HG02884 (cell line): ENCODE measurements at regions not wholly inside any gene's neighbourhood (a gene's known extent, or its start where the extent isn't known, plus 50 kb on each side); places are given as distances from the start of the nearest gene placed in this dataset.

Source experiments
- ATAC-seq: cut with Tn5 transposase; IDR thresholded peaks from one replicate; pipeline ENCODE4 v1.9.1; 2021; ENCODE audit warnings: mild to moderate bottlenecking, moderate library complexity; ENCODE audit not compliant: unreplicated experiment

DNA sequence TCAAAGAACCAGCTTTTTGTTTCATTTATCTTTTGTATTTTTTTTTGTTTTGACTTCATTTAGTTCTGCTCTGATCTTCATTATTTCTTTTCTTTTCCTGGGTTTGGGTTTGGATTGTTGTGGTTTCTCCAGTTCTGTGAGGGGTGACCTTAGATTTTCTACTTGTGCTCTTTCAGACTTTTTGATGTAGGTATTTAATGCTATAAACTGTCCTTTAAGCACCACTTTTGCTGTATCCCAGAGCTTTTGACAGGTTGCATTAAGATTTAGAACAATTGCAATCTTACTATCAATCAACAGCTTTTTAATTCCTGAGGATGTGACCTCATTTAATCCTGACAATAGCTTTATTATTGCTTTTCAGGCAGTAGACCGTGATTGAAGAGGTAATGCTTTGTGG is 94.3 kb downstream of the ZNF280B start:
- ATAC-seq: no peak

DNA sequence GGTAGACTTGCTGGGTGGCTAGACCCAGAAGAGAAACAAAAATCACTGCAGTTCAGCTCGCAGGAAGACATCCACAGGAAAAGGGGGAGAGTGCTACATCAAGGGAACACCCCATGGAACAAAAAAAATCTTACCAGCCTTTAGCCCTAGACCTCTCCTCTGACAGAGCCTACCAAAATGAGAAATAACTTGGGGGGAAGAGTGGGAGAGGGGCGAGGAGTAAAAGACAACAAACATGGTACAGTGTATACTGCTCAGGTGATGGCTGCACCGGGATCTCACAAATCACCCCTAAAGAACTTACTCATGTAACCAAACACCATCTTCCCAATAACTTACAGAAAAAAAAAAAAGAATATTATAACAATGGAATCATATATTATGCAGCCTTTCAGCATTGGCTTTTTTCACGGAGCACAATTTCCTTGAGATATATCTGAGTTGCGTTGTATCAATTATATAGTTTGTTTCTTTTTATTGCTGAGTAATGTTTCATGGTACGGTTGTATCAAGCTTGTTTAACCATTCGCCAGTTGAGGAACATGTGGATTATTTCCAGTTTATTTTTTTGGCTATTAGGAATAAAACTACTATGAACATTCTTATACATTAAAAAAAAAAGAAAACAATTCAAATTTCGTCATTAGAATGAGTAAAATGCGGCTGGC is 90.9 kb downstream of the ZNF280B start:
- ATAC-seq: no peak

DNA sequence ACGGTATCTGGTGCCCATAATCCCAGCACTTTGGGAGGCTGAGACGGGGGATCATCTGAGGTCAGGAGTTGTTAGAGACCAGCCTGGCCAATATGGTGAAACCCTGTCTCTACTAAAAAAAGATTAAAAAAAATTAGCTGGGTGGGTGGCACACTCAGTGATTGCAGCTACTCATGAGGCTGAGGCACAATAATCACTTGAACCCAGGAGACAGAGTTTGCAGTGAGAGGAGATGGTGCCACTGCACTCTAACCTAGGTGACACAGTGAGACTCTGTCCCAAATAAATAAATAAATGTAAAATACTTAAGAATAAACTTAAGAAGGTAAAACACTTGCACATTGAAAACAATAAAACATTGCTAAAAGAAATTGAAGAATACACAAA is 90.4 kb downstream of the ZNF280B start:
- no peak for ATAC-seq

DNA sequence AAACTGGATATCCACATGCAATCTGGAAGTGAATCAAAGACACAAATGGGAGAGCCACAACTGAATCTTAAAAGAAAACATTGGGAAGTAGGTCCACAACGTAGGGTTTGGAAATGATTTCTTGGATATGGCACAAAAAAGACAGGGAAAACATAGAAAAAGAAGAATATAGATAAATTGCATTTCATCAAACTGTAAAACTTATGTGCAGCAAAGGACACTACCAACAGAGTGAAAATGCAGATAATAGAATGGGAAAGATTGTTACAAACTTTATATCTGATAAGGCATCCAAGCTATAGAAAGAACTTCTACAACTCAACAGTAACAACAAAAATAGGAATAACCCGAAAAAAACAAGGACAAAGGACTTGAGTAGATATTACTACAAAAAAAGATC is 89.6 kb downstream of the ZNF280B start:
- ATAC-seq: no peak

DNA sequence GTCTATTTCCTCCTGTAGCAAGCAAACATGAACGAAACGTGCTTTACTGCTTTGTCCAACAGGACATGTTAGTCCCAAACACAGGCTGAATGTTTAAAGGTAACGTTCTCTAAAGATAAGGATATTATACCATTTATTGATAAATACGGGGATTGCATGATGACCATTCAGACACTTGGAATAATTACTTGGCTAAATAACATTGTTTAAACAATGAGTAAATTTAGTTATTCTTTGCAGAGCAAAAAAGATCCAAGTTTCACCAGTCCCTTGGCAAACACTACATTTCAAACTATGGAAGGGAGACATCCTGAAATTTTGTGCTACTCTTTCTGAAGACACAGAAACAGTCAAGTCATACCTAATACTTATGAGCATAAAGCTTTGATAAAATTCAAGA is 88.0 kb downstream of the ZNF280B start:
- ATAC-seq: no peak

DNA sequence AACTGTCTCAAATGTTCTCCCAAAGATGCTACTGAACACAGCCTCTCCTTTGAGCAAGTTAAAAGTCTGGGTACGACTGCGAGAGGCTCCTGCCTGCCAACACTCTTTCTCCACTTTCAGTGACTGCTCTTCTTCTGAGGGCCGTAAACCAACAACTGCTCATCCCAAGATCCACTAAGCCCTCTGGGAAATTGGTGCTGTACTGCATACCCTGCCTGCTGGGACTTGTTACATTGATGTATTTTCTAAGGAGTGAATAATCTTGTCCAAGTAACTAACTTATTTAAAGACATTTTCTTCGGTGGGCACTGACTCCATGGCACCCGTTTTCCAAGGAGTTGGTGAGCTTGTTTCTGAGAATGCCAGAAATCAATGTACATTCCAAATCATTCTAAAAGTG is 87.2 kb downstream of the ZNF280B start:
- ATAC-seq: no peak

DNA sequence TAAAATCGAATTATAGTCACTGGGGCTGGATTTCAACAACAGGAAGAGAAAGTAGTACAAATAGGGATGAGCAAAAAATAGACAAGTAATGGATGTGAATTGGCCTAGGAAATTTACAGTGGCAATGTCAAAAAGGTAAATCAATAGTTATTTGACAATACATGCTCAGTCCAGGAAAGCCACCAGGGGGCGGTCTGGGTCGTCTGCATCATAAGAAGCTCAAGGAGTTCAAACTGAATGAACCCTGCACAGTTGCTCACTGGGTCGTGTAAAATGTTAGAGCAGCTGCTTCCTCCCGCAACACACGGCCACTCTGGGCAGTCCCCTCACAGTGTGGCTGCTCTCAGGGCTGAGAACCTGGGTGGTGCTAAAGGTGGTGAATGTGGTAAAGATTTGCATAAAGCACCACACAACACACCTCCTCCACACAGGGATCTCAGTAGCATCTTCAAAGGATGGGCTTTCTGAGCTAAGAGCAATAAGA is 85.9 kb downstream of the ZNF280B start:
- ATAC-seq: peak; percentile 85

DNA sequence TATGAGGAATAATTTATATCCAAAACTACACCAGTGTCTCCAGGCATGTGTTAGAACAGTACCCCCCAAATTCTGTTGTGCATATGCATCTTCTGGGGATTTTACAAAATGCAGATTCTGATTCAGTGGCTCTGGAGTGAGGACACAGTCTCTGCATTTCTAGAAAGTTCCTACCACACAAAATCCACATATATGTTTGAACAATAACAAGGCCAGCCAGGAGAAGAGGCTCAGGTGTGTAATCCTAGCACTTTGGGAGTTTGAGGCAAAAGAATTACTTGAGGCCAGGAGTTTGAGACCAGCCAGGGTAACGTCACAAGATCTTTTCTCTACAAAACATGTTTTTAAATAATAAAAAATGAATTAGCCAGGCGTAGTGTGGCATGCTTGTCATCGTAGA is 84.9 kb downstream of the ZNF280B start:
- no peak for ATAC-seq

DNA sequence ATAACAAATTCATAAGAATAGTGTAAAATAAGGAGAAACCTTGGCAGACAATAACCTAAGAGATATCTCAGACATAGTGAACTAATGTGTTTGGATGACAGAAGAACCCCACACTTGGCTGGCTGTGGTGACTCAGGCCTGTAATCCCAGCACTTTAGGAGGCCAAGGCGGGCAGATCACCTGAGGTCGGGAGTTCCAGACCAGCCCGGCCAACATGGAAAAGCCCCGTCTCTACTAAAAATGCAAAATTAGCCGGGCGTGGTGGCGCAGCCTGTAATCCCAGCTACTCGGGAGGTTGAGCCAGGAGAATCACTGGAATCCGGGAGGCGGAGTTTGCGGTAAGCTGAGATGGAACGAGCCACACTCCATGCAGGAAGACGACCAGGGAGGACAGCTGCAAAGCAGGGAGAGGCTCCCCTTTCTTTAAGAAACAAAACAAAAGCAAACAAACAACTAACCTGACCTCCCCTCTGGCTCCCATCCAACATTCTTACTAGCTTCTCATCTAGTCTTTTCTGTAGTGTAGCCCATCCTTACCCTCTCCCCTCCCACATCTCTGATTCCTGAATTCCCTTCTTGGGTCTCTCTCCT is 84.2 kb downstream of the ZNF280B start:
- no peak for ATAC-seq

DNA sequence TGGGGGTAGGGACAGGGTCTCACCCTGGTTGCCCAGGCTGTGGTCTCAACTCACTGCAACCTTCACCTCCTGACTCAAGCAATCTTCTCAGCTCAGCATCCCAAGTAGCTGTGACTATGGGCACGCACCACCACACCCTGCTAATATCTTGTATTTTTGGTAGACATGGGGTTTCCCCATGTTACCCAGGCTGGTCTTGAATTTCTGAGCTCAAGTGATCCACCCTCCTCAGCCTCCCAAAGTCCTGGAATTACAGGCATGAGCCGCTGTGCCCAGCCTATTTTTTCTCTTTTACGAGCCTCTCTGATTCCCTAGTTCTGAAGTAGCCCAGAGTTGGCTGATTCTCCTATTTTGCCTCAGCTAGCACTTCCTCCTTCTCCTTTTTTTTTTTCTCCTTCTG is 83.6 kb downstream of the ZNF280B start:
- no peak for ATAC-seq

DNA sequence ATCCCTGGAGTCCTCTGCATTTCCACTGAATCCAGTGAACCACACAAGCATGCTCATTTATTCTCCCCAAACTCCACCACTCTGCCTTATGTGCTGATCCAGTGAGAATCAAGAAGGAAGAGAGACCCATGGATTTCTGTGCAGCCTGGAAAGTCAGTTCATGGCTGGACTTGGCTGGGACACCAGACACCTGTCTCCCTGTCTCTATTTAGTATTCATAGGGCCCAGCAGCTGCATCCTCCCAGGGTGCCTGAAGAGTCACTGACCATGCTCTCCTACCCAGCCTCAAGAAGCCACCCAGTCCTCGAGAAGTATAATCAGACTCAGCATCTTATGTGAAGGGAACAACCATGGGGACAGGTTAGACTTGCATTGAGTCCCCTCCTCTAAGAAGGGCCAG is 83.2 kb downstream of the ZNF280B start:
- no peak for ATAC-seq

DNA sequence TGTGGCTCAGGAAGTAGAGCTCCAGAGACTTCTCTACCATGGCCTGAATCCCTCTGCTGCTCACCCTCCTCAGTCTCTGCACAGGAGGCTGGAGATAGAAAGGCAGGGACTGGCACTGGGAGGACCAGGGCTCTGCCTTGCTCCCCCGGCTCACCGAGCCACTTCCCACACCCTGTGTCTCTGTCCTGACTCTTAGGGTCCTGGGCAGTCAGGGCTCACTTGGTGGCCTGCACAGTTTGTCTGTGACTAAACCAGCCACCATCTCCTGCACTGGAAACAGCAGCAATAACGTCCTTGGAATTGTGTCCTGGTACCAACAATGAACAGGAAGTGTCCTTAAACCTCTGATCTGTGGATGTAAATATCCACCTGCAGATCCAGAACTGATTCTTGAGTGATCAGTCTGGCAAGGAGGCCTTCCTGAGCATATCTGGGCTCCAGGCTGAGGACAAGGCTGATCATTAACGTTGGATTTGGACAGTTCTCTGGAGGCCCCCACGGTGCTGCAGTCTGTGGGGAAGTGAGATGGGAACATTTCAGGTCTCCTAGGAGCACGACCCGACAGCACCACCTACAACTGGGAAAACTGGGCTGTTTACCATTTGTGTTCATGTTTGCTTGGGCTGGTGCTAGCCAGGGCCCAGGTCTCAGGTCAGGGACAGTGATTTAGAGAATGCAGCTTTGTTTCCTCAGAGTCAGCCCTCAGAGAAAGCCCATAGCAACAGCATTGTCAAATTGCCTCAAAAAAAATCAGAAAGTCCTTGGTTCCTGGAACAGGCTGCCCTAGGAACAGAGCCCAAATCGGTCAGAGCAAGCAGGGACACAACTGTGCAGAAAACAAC is 82.5 kb downstream of the ZNF280B start:
- ATAC-seq: no peak

DNA sequence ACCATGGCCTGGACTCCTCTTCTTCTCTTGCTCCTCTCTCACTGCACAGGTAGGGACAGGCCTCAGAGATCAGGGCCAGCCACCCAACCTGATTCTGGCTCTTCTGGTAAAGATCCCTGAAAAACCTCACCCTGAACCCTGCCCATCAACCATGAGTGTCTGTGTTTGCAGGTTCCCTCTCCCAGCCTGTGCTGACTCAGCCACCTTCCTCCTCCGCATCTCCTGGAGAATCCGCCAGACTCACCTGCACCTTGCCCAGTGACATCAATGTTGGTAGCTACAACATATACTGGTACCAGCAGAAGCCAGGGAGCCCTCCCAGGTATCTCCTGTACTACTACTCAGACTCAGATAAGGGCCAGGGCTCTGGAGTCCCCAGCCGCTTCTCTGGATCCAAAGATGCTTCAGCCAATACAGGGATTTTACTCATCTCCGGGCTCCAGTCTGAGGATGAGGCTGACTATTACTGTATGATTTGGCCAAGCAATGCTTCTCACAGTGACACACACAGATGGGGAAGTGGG is 80.9 kb downstream of the ZNF280B start:
- ATAC-seq: no peak

DNA sequence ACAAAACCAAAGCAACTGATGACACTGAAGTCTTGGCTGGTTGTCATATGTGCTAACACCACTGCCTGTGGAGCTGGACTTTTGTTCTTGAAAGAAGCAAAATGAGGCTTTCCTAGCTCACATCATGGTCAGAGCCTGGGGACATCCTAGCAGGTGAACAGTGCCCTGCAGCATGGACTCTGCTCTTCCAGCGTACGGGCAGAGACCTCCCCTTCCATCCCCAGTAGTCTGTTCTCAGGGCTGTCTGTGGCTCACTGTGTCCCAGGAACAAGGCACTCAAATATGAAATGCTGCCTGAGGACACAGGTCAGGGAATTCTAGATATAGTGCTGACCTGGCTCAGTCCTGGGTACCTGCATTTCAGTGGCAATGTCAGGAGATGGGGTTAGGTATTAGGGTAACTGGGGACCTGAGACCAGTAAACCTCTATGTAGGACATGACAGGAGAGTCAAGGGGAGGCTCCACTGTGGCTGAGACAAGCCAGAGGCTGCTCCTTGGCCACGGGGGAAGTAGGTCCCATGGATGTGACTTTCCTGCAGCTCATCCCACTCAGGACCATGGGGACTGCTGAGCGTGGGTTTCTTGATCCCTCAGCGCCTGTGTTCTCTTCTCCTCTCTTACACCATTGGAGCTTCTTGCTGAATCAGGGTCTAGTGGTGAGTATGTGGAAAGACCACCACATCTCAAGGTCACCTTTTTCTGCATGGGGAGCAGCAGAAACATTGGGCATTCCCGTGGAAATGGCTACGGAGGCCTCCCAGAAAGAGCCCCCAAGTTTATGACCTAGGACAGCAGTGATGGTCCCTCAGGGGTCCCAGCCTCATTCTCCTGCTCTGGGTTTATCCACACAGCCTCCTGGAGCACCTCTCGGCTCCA is 80.1 kb downstream of the ZNF280B start:
- ATAC-seq: no peak

DNA sequence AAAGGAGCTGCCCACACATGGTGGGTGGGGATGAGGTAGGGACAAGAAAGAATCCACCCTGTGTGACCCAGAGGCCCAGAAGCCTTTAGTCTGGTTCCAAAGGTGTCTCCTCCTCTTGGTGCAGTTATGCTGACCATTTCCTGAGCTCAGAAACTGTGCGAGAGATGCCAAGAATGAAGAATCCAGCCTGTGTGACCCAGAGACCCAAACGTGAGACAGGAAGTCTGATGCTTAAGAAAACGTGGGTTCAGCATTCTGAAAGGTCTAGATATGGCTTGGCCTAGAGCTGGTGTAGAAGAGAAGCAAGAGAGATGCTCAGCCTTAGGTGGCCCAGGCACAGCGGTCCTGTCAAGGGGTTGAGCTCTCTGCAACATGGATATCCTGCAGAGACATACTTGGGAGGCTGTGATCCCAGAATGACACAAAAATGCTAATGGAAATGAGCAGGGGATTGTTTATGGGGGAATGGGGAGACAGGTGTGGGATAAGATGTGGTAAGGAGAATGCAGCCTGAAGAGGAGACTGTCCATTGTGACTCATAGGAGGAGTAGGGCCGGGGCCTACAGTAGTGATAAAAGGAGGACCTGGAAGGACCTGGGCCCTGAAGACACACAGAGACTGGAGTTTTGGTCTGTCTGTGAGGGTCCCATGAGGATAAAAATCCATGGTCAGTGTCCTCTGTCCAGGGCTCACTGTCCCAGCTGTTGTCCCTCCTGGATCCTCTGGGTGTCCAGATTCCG is 79.0 kb downstream of the ZNF280B start:
- no peak for ATAC-seq

DNA sequence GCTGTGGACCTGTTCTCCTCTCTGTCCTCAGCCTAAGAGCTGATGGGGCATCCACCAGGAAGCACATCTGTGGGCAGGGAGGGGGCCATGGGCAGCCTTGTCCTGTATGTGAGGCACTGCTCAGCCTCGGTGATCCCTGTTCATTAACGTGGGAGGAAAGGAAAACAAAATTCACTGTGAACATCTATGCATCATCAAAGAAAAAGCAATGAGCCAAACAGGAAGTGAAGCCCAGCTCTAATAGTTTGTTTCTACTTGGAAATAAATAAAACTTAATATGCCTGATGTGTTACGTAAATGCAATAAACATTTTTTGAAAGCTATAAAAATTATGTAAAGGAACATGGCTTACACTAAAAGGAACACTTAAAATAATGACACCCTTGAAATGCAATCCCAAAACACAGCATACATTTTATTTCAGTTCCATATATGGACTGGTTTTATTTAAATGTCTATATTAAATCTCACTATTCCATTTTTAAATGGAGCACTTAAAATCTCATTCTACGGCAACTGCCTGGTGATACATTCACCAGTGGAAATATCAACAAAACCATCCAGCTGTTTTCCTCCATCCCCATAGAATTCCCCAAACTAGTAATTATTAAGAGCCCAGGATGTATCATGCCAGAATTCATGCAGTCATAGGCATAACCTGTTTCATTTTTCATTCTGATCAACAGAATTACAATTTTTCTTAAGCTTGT is 78.3 kb downstream of the ZNF280B start:
- ATAC-seq: no peak

DNA sequence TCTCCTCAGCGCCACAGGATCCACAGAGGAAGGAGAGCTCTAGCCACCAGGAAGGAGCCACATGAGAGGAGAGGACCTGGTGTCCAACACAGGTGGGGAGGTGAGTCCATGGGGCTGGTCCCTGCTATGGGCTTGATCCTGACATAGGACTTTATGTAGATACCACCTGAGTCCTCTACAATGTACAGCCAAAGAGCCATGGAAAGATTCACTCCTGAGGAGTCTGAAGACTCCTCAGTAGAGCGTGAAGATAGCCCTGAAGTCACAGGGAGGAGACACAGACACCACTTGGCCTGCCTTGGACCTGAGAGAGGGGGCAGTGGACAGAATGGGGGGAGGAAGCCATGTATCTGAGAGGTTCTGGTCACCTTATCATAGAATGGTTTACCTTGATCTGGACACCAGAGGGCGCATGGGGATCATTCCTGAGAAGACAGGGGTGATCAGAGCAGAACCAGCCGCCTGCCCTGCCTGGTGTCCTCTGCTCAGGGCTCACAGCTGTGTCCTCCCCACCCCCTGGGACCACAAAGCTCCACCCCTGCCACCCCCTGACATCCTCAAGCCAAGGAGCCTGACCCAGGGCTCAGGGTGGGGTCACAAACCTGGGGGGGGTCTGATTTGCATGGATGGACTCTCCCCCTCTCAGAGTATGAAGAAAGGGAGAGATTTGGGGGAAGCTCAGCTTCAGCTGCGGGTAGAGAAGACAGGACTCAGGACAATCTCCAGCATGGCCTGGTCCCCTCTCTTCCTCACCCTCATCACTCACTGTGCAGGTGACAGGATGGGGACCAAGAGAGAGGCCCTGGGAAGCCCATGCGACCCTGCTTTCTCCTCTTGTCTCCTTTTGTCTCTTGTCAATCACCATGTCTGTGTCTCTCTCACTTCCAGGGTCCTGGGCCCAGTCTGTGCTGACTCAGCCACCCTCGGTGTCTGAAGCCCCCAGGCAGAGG is 77.0 kb downstream of the ZNF280B start:
- no peak for ATAC-seq

DNA sequence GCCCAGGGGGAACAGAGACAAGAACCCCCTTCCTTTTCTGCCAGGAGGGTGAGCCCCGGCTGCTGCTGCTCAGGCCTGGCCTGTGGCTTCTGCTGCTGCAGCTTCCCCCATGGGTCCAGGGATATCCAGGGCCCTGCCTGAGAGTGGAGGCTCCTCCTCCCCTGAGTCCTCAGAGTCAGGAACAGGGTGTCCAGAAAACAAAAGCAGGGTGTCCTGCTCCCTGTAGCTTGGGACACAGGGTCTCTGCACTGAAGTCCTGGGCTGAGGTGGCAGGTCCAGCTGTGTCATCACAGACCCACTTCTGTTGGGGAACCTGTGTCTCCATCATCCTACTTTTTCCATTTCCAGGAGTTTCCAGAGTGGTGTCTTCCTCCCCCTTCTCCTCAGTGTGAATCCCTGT is 76.1 kb downstream of the ZNF280B start:
- ATAC-seq: no peak
